GM21381 (cell line): ENCODE measurements at regions not wholly inside any gene's neighbourhood (a gene's known extent, or its start where the extent isn't known, plus 50 kb on each side); places are given as distances from the start of the nearest gene placed in this dataset.
A peak's percentile ranks its signal among the peaks of the same experiment; 100 is the strongest.
"Not testable (repeated sequence)": the region's sequence is repeated elsewhere in the genome, so short reads cannot be mapped to it uniquely, and the experiment has no call there.

Source experiments
- ATAC-seq: cut with Tn5 transposase; IDR thresholded peaks from one replicate; pipeline ENCODE4 v1.9.1; 2021; ENCODE audit warnings: mild to moderate bottlenecking, moderate library complexity; ENCODE audit not compliant: unreplicated experiment

GRCh38 chr17:21550031-21550430 is 142.3 kb upstream of the KCNJ18 start:
- ATAC-seq = not testable (repeated sequence)

- ATAC-seq = peak; percentile 54
Observed at GRCh38 chr17:21551081-21551881, 141.0 kb upstream of the KCNJ18 start.

- ATAC-seq = not testable (repeated sequence)
Observed at GRCh38 chr17:21558921-21559320, 133.4 kb upstream of the KCNJ18 start.

GRCh38 chr17:21564262-21564661 is 128.1 kb upstream of the KCNJ18 start:
- ATAC-seq = no peak

DNA sequence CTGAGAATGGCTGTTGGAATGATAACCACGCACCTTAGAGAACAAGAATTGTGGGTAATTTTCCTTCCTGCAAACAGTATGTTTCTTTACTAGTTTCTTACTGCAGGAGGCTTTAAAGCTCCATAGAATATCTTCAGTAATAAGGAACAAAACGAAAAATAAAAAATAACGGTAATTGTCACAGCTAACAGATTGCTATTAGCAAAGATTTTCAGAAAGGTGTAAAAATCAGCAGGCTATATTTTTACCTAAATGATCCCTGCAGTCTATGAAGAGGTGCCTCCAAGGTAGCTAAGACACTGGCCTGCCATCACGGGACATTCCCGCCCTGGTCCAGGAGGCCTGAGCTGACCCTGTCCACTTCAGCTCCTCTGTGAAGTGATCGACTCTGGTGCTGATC is 127.6 kb upstream of the KCNJ18 start:
- ATAC-seq = not testable (repeated sequence)

- ATAC-seq = not testable (repeated sequence)
Observed at GRCh38 chr17:21570427-21570826, 121.9 kb upstream of the KCNJ18 start.

DNA sequence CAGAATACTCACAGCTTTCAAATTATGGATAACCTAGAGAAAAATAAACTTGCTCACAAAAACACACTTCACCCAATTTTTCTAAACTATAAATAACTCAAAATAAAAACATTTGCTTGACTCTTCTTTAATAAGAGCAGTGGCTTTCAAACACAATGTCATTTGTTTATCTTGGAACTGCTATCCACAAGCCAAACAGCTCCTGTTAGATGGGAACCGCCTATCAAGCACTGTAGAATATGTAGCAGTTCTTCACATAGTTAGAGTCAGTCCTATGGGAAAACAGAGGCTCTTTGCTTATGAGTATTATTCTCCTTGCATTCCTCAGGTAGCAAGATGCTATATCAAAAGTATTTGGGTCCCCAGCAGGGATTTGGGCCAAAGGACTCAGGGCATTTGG is 120.2 kb upstream of the KCNJ18 start:
- ATAC-seq = not testable (repeated sequence)

- not testable (repeated sequence) for ATAC-seq
Observed at GRCh38 chr17:21573271-21573960, 118.9 kb upstream of the KCNJ18 start.

DNA sequence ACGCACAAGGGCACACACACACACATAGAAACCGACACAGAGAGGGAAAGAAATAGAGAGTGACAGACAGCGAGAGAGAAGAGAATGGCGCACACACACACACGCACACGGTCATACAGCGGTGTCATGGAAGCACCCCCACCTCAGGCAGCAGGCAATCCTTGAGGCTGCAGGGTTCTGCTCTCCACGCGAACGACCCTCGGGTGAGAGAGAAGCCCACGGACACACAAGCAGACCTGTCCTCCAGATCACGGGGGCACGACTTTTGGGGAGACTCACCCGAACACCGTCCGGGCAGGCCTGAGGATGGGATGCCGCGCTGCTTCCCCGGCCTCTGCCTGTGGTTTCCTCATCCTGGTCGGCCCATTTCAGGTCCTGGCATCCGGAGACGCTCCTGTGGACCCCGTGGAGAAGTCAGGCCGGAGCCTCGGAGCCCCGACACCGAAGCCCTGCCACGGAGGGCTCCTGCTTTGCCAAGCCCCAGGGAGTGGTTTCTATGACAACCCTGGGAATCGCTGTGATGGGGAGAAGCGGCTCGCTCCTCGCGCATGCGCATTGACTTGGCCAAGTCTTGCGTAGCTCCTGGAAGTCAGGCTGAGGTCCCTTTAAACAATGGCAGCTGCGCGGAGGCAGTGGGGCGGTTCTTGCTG is 118.2 kb upstream of the KCNJ18 start:
- ATAC-seq = no peak

DNA sequence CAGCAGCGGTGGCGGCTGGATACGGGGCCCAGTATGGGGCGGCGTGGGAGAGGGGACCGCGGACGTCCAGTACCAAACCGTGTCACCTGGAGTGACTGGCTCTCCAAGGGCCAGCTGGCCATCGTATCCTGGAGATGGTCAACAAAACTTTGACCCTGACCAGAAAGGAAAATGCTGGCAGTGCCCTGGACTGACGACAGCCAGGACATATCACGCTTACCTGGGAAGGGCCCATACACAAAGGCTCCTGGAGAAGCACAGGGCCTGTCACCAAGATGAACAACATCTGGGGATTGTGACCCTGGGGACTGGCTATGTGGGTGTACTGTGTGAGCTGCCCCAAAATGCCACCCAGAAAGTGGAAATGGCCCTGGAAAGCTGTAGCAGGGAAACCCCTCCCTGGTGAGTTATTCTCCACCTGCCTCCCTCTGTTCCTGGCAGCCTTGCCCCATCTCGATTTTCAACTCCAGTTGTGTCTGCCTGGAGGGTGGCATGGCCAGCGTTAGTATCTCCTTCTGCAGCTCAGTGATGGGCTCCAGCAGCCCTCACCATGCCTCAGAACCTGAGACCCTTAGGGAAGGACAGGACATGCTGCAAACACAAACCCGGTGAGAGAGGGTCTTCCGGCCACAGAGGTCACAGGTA is 117.6 kb upstream of the KCNJ18 start:
- ATAC-seq = not testable (repeated sequence)

- not testable (repeated sequence) for ATAC-seq
Observed at GRCh38 chr17:21578783-21579182, 113.5 kb upstream of the KCNJ18 start.

DNA sequence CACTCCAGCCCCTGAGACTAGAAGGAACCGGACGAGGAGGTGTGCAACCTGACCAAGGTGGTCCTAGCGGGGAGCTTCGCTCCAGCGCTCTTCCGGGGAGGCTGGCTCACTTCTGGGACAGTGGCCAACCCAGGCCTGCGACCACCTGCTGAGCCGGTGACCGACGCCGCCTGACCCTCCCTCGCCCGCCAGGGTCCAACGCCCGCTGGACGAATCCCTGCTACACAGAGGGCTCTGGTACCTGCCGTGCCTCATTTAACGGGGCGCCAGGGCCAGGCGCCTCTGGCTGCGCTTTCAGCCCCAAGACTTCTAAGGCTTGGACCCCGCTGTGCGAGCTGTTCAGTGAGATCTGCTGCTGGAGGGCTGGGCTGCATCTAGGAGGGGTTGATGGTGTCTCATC is 99.5 kb upstream of the KCNJ18 start:
- ATAC-seq = no peak

- not testable (repeated sequence) for ATAC-seq
Observed at GRCh38 chr17:21593452-21594105, 98.7 kb upstream of the KCNJ18 start.

GRCh38 chr17:21595086-21595485 is 97.2 kb upstream of the KCNJ18 start:
- no peak for ATAC-seq

DNA sequence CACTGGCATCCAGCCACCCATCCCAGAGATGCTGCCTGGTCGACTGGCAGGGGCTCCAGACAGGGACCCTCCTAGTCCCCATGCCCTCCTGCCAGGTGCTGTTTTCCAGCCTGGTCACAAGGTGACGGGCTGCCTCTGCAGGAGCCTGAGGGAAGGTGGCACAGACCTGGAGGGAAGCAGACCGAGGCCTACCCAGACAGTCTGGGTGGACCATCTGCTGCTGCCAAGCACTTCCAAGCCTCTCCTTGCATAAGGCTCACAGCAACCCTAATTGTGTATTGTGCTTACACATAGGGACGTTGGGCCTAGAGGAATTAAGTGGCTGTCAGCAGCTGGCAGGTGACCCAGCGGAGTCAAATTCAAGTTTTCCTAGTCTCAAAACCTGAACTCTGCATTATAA is 90.1 kb upstream of the KCNJ18 start:
- ATAC-seq = no peak

- ATAC-seq = not testable (repeated sequence)
Observed at GRCh38 chr17:21603292-21603691, 89.0 kb upstream of the KCNJ18 start.

DNA sequence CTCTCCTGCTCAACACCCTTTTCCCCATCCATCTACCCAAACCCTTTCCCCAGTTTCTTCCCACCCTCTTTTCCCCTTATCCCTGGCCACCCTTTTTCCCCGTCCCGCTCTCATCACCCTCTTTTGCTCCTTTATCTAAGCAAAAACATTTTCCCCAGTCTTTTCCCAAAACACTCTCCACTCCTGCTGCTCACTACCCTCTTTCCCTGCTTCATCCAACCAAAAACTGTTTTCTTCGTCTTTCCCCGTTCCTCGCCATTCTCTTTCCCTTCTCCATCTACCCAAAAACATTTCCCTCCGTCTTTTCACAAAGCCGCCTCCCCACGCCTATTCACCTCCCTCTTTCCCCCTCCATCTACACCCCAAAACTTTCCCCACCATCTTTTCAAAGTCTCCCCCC is 80.9 kb upstream of the KCNJ18 start:
- not testable (repeated sequence) for ATAC-seq

- not testable (repeated sequence) for ATAC-seq
Observed at GRCh38 chr17:21612123-21613070, 79.9 kb upstream of the KCNJ18 start.

DNA sequence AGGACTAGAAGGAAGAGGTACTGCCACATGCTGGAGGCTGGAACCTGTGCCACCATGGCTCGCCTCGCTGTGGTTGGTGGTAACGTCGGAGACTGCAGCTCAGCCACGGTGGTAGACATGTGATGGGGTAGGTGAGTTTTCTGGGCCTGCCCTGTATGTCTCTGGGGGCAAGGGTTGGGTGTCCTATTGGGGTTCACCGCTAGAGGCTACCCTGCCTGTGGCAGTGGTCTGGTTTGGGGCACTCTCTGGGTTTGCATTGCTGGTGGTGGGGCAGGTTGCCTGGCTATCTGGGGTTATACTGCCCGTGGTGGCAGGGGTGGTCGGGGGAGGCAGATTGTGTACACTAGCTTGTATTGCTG is 79.3 kb upstream of the KCNJ18 start:
- no peak for ATAC-seq

DNA sequence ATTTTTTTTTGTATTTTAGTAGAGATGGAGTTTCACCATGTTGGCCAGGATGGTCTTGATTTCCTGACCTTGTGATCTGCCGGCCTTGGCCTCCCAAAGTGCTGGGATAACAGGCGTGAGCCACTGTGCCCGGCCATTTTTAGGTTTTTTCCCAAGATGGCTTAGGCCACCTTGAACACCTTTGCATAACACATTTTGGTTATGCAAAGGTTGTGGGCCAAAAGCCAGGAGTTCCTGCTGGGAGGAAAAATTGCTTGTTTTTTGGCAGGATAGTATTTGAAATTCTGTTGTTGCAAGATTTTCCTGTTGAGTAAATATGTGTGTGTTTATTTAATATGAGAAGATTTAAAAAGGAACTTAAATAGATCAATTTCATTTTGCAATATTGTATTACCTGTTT is 65.3 kb upstream of the KCNJ18 start:
- ATAC-seq = not testable (repeated sequence)
